HEK293T (cell line): ENCODE measurements at regions not wholly inside any gene's neighbourhood (a gene's known extent, or its start where the extent isn't known, plus 50 kb on each side); places are given as distances from the start of the nearest gene placed in this dataset.

Experiments used
- CTCF ChIA-PET: fragments of 350-600 bp; formaldehyde crosslinking; extraction: SDS; loops from one replicate; lab custom pipeline; 2021; ENCODE audit warnings: antibody characterized with exemption, inconsistent platforms; lab: Yijun Ruan, JAX
- POLR2A ChIA-PET: fragments of 350-600 bp; formaldehyde crosslinking; extraction: SDS; loops from one replicate; lab custom pipeline; 2020; ENCODE audit warnings: antibody characterized with exemption, inconsistent platforms; lab: Yijun Ruan, JAX
- DNase-seq: peaks from one replicate; pipeline ENCODE4 v3.0.0; 2012; ENCODE audit warnings: mixed read lengths; ENCODE audit errors: extremely low spot score
- ARNT ChIP-seq: fragments of 450-650 bp; IDR thresholded peaks from 2 replicates; pipeline ENCODE4 v1.6.1; 2017; ENCODE audit warnings: mild to moderate bottlenecking
- BHLHE40 ChIP-seq: fragments of 450-650 bp; IDR thresholded peaks from 2 replicates; pipeline ENCODE4 v1.6.1; 2016; ENCODE audit warnings: mild to moderate bottlenecking, moderate library complexity, borderline replicate concordance
- CTBP1 ChIP-seq: fragments of 450-650 bp; IDR thresholded peaks from 2 replicates; pipeline ENCODE4 v1.6.1; 2016; ENCODE audit warnings: borderline replicate concordance
- ELF4 ChIP-seq: fragments of 450-650 bp; IDR thresholded peaks from 2 replicates; pipeline ENCODE4 v1.6.1; 2017; ENCODE audit warnings: antibody characterized with exemption
- FOXA1 ChIP-seq: fragments of 450-650 bp; IDR thresholded peaks from 2 replicates; pipeline ENCODE4 v1.6.1; 2016; ENCODE audit warnings: mild to moderate bottlenecking
- FOXK2 ChIP-seq: fragments of 450-650 bp; IDR thresholded peaks from 2 replicates; pipeline ENCODE4 v1.6.1; 2016; ENCODE audit warnings: mild to moderate bottlenecking
- FOXM1 ChIP-seq: fragments of 450-650 bp; IDR thresholded peaks from 2 replicates; pipeline ENCODE4 v1.6.1; 2017; ENCODE audit warnings: mild to moderate bottlenecking, borderline replicate concordance
- HDGF ChIP-seq: fragments of 450-650 bp; IDR thresholded peaks from 2 replicates; pipeline ENCODE4 v1.6.1; 2017; ENCODE audit warnings: antibody characterized with exemption, borderline replicate concordance
- L3MBTL2 ChIP-seq: fragments of 450-650 bp; conservative IDR thresholded peaks from 2 replicates; pipeline ENCODE4 v1.6.1; 2016; ENCODE audit warnings: mild to moderate bottlenecking
- LEF1 ChIP-seq: fragments of 450-650 bp; IDR thresholded peaks from 2 replicates; pipeline ENCODE4 v1.6.1; 2017; ENCODE audit warnings: mild to moderate bottlenecking, borderline replicate concordance
- NFRKB ChIP-seq: fragments of 450-650 bp; IDR thresholded peaks from 2 replicates; pipeline ENCODE4 v1.6.1; 2016; ENCODE audit warnings: mild to moderate bottlenecking, moderate library complexity
- PKNOX1 ChIP-seq: fragments of 450-650 bp; IDR thresholded peaks from 2 replicates; pipeline ENCODE4 v1.6.1; 2016
- SP1 ChIP-seq: fragments of 450-650 bp; IDR thresholded peaks from 2 replicates; pipeline ENCODE4 v1.6.1; 2017
- SUZ12 ChIP-seq: fragments of 450-650 bp; IDR thresholded peaks from 2 replicates; pipeline ENCODE4 v1.6.1; 2016; ENCODE audit warnings: mild to moderate bottlenecking
- TARDBP ChIP-seq: fragments of 450-650 bp; IDR thresholded peaks from 2 replicates; pipeline ENCODE4 v1.6.1; 2016
- ZNF384 ChIP-seq: fragments of 450-650 bp; IDR thresholded peaks from 2 replicates; pipeline ENCODE4 v1.6.1; 2016

- TF ChIP-seq ELF4, result no peak
- TF ChIP-seq CTBP1, result no peak
- TF ChIP-seq ZNF384, result no peak
- no peak for TF ChIP-seq TARDBP
- TF ChIP-seq FOXA1, result no peak
- TF ChIP-seq PKNOX1, result no peak
- TF ChIP-seq FOXM1, result no peak
- TF ChIP-seq BHLHE40, result no peak
- no peak for TF ChIP-seq SUZ12
- no peak for TF ChIP-seq ARNT
- ChIA-PET POLR2A (no interaction called here), CTCF (no interaction called here)
- no peak for DNase-seq
These were observed 208.4 kb downstream of the DTHD1 start for GRCh38 chr4:36489798-36490197.

DNA sequence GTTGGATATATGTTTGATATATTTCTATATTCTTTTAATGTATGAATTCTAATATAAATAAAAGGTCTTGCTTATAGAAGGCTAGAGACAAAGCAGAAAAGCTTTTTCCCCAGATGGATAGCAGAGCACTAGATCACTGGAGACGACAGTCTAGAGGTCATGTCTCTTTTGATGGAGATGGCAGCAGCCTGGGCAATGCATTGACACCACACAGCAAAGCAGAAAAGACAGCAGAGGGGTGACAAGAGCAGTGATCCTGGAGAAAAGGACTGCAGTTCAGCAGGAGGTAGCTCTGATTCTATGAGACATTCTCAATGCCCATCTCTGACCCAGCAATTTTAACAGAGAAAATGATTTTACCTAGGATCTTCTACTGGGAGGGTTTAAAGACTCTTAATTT is 210.6 kb downstream of the DTHD1 start:
- DNase-seq, result no peak
- POLR2A ChIA-PET, result no interaction called here
- no peak for TF ChIP-seq ZNF384
- no peak for TF ChIP-seq HDGF
- TF ChIP-seq BHLHE40, result no peak
- TF ChIP-seq PKNOX1, result no peak
- TF ChIP-seq FOXA1, result no peak
- no peak for TF ChIP-seq CTBP1
- TF ChIP-seq ARNT, result no peak
- TF ChIP-seq FOXM1, result no peak
- no peak for TF ChIP-seq NFRKB
- TF ChIP-seq TARDBP, result no peak
- no peak for TF ChIP-seq L3MBTL2
- no peak for TF ChIP-seq FOXK2
- TF ChIP-seq ELF4, result no peak
- TF ChIP-seq SUZ12, result no peak
- no peak for TF ChIP-seq LEF1
- CTCF ChIA-PET, result no interaction called here

GRCh38 chr4:36492590-36492989 is 211.2 kb downstream of the DTHD1 start:
- POLR2A ChIA-PET, result no interaction called here
- TF ChIP-seq SUZ12 (no peak), FOXM1 (no peak), HDGF (no peak), PKNOX1 (no peak), CTBP1 (no peak), ELF4 (no peak), L3MBTL2 (no peak), ZNF384 (no peak)
- DNase-seq, result no peak
- CTCF ChIA-PET, result no interaction called here

DNA sequence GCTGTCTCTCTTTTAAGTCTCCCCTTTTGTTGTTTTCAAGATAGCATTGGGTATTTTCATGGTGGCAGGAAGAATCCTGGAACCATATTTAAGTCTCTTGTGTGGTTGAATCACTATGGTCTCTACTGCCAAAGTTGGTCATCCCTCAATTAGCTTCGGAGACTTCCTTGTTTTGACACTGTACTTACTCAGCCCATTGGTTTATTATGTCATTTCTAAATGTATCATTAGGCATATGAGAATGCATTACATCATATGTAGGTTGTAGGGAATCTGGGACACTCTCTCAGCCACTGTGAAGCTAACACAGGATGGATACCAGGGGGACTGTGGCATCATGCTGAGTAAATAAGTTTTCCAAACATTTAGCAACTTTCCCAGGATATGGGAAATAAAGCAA is 211.8 kb downstream of the DTHD1 start:
- TF ChIP-seq HDGF (no peak), SP1 (no peak), CTBP1 (no peak), FOXA1 (no peak), FOXK2 (no peak), FOXM1 (no peak), ARNT (no peak), PKNOX1 (no peak)
- ChIA-PET CTCF (no interaction called here), POLR2A (no interaction called here)
- DNase-seq, result no peak

GRCh38 chr4:36494016-36494415 is 212.6 kb downstream of the DTHD1 start:
- no peak for DNase-seq
- CTCF ChIA-PET, result no interaction called here
- POLR2A ChIA-PET, result no interaction called here

More at GRCh38 chr4:36494016-36494415, 212.6 kb downstream of the DTHD1 start:
- TF ChIP-seq TARDBP, result no peak
- TF ChIP-seq ARNT, result no peak
- TF ChIP-seq L3MBTL2, result no peak
- TF ChIP-seq ZNF384, result no peak
- TF ChIP-seq HDGF, result no peak
- no peak for TF ChIP-seq SUZ12
- TF ChIP-seq SP1, result no peak
- TF ChIP-seq ELF4, result no peak
- no peak for TF ChIP-seq FOXM1
- TF ChIP-seq CTBP1, result no peak
- no peak for TF ChIP-seq FOXK2
- no peak for TF ChIP-seq NFRKB
- TF ChIP-seq PKNOX1, result no peak
- no peak for TF ChIP-seq BHLHE40
- no peak for TF ChIP-seq FOXA1
- no peak for TF ChIP-seq LEF1
